ENCODE measurements at regions not wholly inside any gene's neighbourhood (a gene's known extent, or its start where the extent isn't known, plus 50 kb on each side); places are given as distances from the start of the nearest gene placed in this dataset.

GRCh38 chr6:149237464-149237863 lies 80.0 kb upstream of the TAB2 start:
- Histone ChIP-seq H3K9me3 (ENCODE audit: low read depth, low read length) (peaks cover 5% of the 10 kb centered on the region), H3K27ac (ENCODE audit: low read depth, low read length) (no peak overlapping the region), H3K4me2 (ENCODE audit: insufficient read depth, low read length) (no peak overlapping the region), H3K4me3 (ENCODE audit: insufficient read depth, low read length) (no peak overlapping the region), H3K4me1 (ENCODE audit: insufficient read depth, low read length) (peaks cover 33% of the 10 kb centered on the region), H4K20me1 (ENCODE audit: insufficient read depth, low read length) (no peaks in the 10 kb centered on the region), H3K79me2 (ENCODE audit: insufficient read depth, low read length) (no peaks in the 10 kb centered on the region), H3K36me3 (ENCODE audit: insufficient read depth, low read length) (no peaks in the 10 kb centered on the region), H2AFZ (ENCODE audit: low read length) (no peak overlapping the region), H3K27me3 (ENCODE audit: insufficient read depth, low read length) (no peaks in the 10 kb centered on the region)
- no peak for TF ChIP-seq CTCF (IDR thresholded peaks at IDR 0.05; ENCODE audit: extremely low read depth, low read depth, low read length)
- no peak for DNase-seq (ENCODE audit: insufficient read length, low spot score, missing footprints)

DNA sequence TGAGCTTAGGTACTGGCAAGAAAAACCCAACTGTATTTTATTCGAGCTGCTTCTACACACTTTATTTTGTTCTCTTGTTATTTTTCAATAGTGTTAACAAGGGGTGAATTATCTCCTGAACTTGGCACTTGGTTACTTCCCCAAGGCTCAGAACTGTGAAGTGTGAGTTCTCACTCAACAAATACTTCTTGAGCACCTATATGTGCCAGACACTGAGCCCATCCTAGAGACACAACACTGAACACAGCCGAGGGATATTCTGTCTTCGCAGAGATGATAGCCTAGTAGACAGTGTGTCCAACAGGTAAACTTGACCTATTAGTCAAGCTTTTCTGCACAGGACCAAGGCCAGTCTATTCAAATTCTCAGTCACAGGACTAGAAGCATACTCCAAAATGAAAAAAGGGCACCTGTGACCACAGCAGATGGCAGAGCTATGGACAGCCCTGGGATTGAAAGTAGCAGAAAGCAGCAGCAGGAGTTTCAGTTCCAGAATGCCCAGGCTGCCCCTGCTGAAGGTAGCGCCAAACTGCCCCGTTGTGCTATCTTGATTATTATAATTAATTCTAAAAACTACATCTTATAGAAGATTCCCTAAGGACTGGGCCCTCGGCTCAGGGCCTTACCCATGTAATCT lies 77.8 kb upstream of the TAB2 start:
- no peak overlapping the region for H2AFZ ChIP-seq (ENCODE audit: low read length)
- no peak overlapping the region for H3K27ac ChIP-seq (ENCODE audit: low read depth, low read length)
- no peak for TF ChIP-seq CTCF (IDR thresholded peaks at IDR 0.05; ENCODE audit: extremely low read depth, low read depth, low read length)
- peaks cover 5% of the 10 kb centered on the region for H3K9me3 ChIP-seq (ENCODE audit: low read depth, low read length)
- H3K36me3 ChIP-seq (ENCODE audit: insufficient read depth, low read length), result no peaks in the 10 kb centered on the region
- no peaks in the 10 kb centered on the region for H3K27me3 ChIP-seq (ENCODE audit: insufficient read depth, low read length)
- no peak overlapping the region for H3K4me2 ChIP-seq (ENCODE audit: insufficient read depth, low read length)
- no peak overlapping the region for H3K4me3 ChIP-seq (ENCODE audit: insufficient read depth, low read length)
- peaks cover 17% of the 10 kb centered on the region for H3K4me1 ChIP-seq (ENCODE audit: insufficient read depth, low read length)
- H4K20me1 ChIP-seq (ENCODE audit: insufficient read depth, low read length), result no peaks in the 10 kb centered on the region
- no peaks in the 10 kb centered on the region for H3K79me2 ChIP-seq (ENCODE audit: insufficient read depth, low read length)
- DNase-seq (ENCODE audit: insufficient read length, low spot score, missing footprints), result no peak

DNA sequence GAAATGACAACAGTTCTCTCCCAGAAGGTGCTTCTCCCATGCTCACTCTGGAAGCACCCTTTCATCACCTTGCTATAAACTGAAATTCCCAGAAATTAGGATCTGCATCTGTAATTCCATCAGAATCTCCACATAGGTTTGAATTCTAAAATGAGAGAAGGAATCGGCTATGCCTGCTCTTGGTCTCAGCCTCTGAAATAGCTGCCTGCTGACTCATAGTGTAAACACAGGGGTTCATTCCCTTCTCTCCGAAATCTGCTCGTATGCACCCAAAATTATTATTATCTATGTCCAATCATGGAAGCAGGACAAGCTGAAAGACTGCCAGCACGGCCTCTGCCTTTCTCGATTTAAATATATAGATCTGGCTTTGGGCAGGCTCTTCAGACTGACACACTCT lies 74.6 kb upstream of the TAB2 start:
- no peaks in the 10 kb centered on the region for H3K79me2 ChIP-seq (ENCODE audit: insufficient read depth, low read length)
- no peak overlapping the region for H3K4me3 ChIP-seq (ENCODE audit: insufficient read depth, low read length)
- H3K4me1 ChIP-seq (ENCODE audit: insufficient read depth, low read length), result peaks cover 6% of the 10 kb centered on the region
- peak; percentile 89 for DNase-seq (ENCODE audit: insufficient read length, low spot score, missing footprints)
- peak overlapping the region; percentile 12 for H3K4me2 ChIP-seq (ENCODE audit: insufficient read depth, low read length)
- H3K27me3 ChIP-seq (ENCODE audit: insufficient read depth, low read length), result no peaks in the 10 kb centered on the region
- H3K9me3 ChIP-seq (ENCODE audit: low read depth, low read length), result peaks cover 5% of the 10 kb centered on the region
- H3K36me3 ChIP-seq (ENCODE audit: insufficient read depth, low read length), result no peaks in the 10 kb centered on the region
- H2AFZ ChIP-seq (ENCODE audit: low read length), result peak overlapping the region; percentile 53
- no peaks in the 10 kb centered on the region for H4K20me1 ChIP-seq (ENCODE audit: insufficient read depth, low read length)
- no peak overlapping the region for H3K27ac ChIP-seq (ENCODE audit: low read depth, low read length)
- TF ChIP-seq CTCF (IDR thresholded peaks at IDR 0.05; ENCODE audit: extremely low read depth, low read depth, low read length), result no peak

DNA sequence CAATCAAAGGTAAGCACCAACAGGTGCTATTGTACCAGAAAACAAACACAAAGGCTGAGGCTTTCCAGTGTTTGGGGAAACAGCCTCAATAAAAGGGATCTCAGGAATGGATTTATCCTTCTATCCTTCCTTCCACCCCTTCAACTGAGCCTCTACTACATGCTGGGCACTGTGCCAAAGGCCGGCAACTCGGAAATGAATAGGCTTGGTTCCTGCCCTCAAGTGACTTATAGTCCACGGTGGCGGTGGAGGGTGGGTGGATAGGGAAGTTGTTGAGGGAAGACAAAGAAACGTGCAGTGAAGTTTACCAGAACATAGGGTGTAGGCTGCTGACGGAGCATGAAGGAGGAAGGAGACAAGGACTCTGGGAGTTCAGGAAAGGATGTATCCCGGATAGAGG lies 73.4 kb upstream of the TAB2 start:
- H3K79me2 ChIP-seq (ENCODE audit: insufficient read depth, low read length), result no peaks in the 10 kb centered on the region
- no peak overlapping the region for H3K4me2 ChIP-seq (ENCODE audit: insufficient read depth, low read length)
- no peak overlapping the region for H3K4me3 ChIP-seq (ENCODE audit: insufficient read depth, low read length)
- no peaks in the 10 kb centered on the region for H4K20me1 ChIP-seq (ENCODE audit: insufficient read depth, low read length)
- no peak for DNase-seq (ENCODE audit: insufficient read length, low spot score, missing footprints)
- H3K9me3 ChIP-seq (ENCODE audit: low read depth, low read length), result peaks cover 3% of the 10 kb centered on the region
- TF ChIP-seq CTCF (IDR thresholded peaks at IDR 0.05; ENCODE audit: extremely low read depth, low read depth, low read length), result no peak
- H2AFZ ChIP-seq (ENCODE audit: low read length), result no peak overlapping the region
- H3K36me3 ChIP-seq (ENCODE audit: insufficient read depth, low read length), result no peaks in the 10 kb centered on the region
- no peaks in the 10 kb centered on the region for H3K27me3 ChIP-seq (ENCODE audit: insufficient read depth, low read length)
- H3K4me1 ChIP-seq (ENCODE audit: insufficient read depth, low read length), result peaks cover 6% of the 10 kb centered on the region
- no peak overlapping the region for H3K27ac ChIP-seq (ENCODE audit: low read depth, low read length)

Measured in osteoblast (primary cell).